Esophagus (tissue), 2 donors: ENCODE measurements at regions not wholly inside any gene's neighbourhood (a gene's known extent, or its start where the extent isn't known, plus 50 kb on each side); places are given as distances from the start of the nearest gene placed in this dataset.

Source experiments
- H3K27ac ChIP-seq, 2 donors: one replicate each; pipeline ENCODE4 v1.5.1; 2013; ENCODE audit warnings: low read depth in 2 of 2, mild to moderate bottlenecking in 2 of 2, inconsistent platforms in 1 of 2, low read length in 1 of 2, moderate library complexity in 1 of 2
- H3K27me3 ChIP-seq, 2 donors: one replicate each; pipeline ENCODE4 v1.6.1; 2013; ENCODE audit warnings: low read length in 2 of 2, control low read depth in 1 of 2, mild to moderate bottlenecking in 1 of 2; ENCODE audit not compliant: insufficient read depth in 2 of 2, control insufficient read depth in 1 of 2
- H3K36me3 ChIP-seq, 2 donors: one replicate each; pipeline ENCODE4 v1.6.1; 2013; ENCODE audit warnings: low read length in 1 of 2; ENCODE audit not compliant: control insufficient read depth in 2 of 2, insufficient read depth in 2 of 2
- H3K4me1 ChIP-seq, 2 donors: one replicate each; pipeline ENCODE4 v1.6.1; 2013; ENCODE audit warnings: low read length in 1 of 2; ENCODE audit not compliant: control insufficient read depth in 2 of 2, insufficient read depth in 2 of 2
- H3K4me3 ChIP-seq, 2 donors: one replicate each; pipeline ENCODE4 v1.5.1; 2013; ENCODE audit warnings: low read length in 2 of 2, mild to moderate bottlenecking in 2 of 2, low read depth in 1 of 2, moderate library complexity in 1 of 2
- H3K9me3 ChIP-seq, 2 donors: one replicate each; pipeline ENCODE4 v1.6.1; 2013; ENCODE audit warnings: mild to moderate bottlenecking in 2 of 2, low read depth in 1 of 2, low read length in 1 of 2, moderate library complexity in 1 of 2; ENCODE audit not compliant: control insufficient read depth in 2 of 2, insufficient read depth in 1 of 2
- WGBS, 2 donors: extraction: QIAGEN DNeasy Blood & Tissue Kit; methylation state at CpG; one replicate each; pipeline ENCODE4 v1.1.7; 2013; 5-methylcytosine and 5-hydroxymethylcytosine counted together
- donor health status: healthy with polysubstance abuse.
- donor health status: Bipolar disorder and iron deficiency.

GRCh38 chr4:181476508-181476890 is 766.7 kb upstream of the TENM3 start:
- no peaks in the 10 kb centered on the region for H3K36me3 ChIP-seq
- H3K9me3 ChIP-seq, result no peaks in the 10 kb centered on the region
- no peak overlapping the region for H3K4me3 ChIP-seq
- no peaks in the 10 kb centered on the region for H3K4me1 ChIP-seq
- WGBS, 2 donors, result 32 to 36% methylated on average over 2 of the region's 2 CpGs
- H3K27ac ChIP-seq, result no peak overlapping the region
- no peaks in the 10 kb centered on the region for H3K27me3 ChIP-seq

- H3K27ac ChIP-seq, result no peak overlapping the region
- no peak overlapping the region for H3K4me3 ChIP-seq
- H3K36me3 ChIP-seq, result no peaks in the 10 kb centered on the region
- no peaks in the 10 kb centered on the region for H3K4me1 ChIP-seq
- WGBS, 2 donors, result 54 to 55% methylated on average over 4 of the region's 4 CpGs
- H3K27me3 ChIP-seq, result no peaks in the 10 kb centered on the region
- no peaks in the 10 kb centered on the region for H3K9me3 ChIP-seq
Observed at GRCh38 chr4:181477591-181477990, 765.6 kb upstream of the TENM3 start.

GRCh38 chr4:181478656-181479055 is 764.5 kb upstream of the TENM3 start:
- H3K4me1 ChIP-seq, result no peaks in the 10 kb centered on the region
- H3K9me3 ChIP-seq, result no peaks in the 10 kb centered on the region
- H3K27ac ChIP-seq, result no peak overlapping the region
- H3K36me3 ChIP-seq, result no peaks in the 10 kb centered on the region
- 53 to 55% methylated on average over 3 of the region's 3 CpGs for WGBS, 2 donors
- H3K4me3 ChIP-seq, result no peak overlapping the region
- no peaks in the 10 kb centered on the region for H3K27me3 ChIP-seq

- Histone ChIP-seq H3K27ac (no peak overlapping the region), H3K9me3 (no peaks in the 10 kb centered on the region), H3K36me3 (no peaks in the 10 kb centered on the region), H3K4me1 (no peaks in the 10 kb centered on the region), H3K27me3 (no peaks in the 10 kb centered on the region), H3K4me3 (no peak overlapping the region)
- 71 to 78% methylated on average over 2 of the region's 2 CpGs for WGBS, 2 donors
Observed at GRCh38 chr4:181479141-181479540, 764.1 kb upstream of the TENM3 start.

GRCh38 chr4:181484396-181484795 is 758.8 kb upstream of the TENM3 start:
- H3K4me1 ChIP-seq, result no peaks in the 10 kb centered on the region
- no peaks in the 10 kb centered on the region for H3K27me3 ChIP-seq
- H3K4me3 ChIP-seq, result no peak overlapping the region
- H3K9me3 ChIP-seq, result no peaks in the 10 kb centered on the region
- no peak overlapping the region for H3K27ac ChIP-seq
- no peaks in the 10 kb centered on the region for H3K36me3 ChIP-seq
- 92 to 94% methylated on average over 1 of the region's 1 CpG for WGBS, 2 donors

- no peaks in the 10 kb centered on the region for H3K9me3 ChIP-seq
- no peak overlapping the region for H3K27ac ChIP-seq
- H3K36me3 ChIP-seq, result no peaks in the 10 kb centered on the region
- no peak overlapping the region for H3K4me3 ChIP-seq
- no peaks in the 10 kb centered on the region for H3K4me1 ChIP-seq
- H3K27me3 ChIP-seq, result no peaks in the 10 kb centered on the region
Observed at GRCh38 chr4:181488926-181489325, 754.3 kb upstream of the TENM3 start.

- Histone ChIP-seq H3K9me3 (no peaks in the 10 kb centered on the region), H3K27me3 (no peaks in the 10 kb centered on the region), H3K27ac (no peak overlapping the region), H3K36me3 (no peaks in the 10 kb centered on the region), H3K4me3 (no peak overlapping the region), H3K4me1 (no peaks in the 10 kb centered on the region)
- WGBS, 2 donors, result 81% methylated on average over 1 of the region's 1 CpG
Observed at GRCh38 chr4:181498148-181498547, 745.1 kb upstream of the TENM3 start.

GRCh38 chr4:181502611-181503010 is 740.6 kb upstream of the TENM3 start:
- no peak overlapping the region for H3K4me3 ChIP-seq
- WGBS, 2 donors, result 80 to 88% methylated on average over 8 of the region's 8 CpGs
- no peaks in the 10 kb centered on the region for H3K9me3 ChIP-seq
- no peaks in the 10 kb centered on the region for H3K36me3 ChIP-seq
- H3K4me1 ChIP-seq, result no peaks in the 10 kb centered on the region
- no peak overlapping the region for H3K27ac ChIP-seq
- H3K27me3 ChIP-seq, result no peaks in the 10 kb centered on the region

GRCh38 chr4:181503687-181504390 is 739.4 kb upstream of the TENM3 start:
- no peak overlapping the region for H3K4me3 ChIP-seq
- H3K9me3 ChIP-seq, result no peaks in the 10 kb centered on the region
- H3K4me1 ChIP-seq, result no peaks in the 10 kb centered on the region
- H3K27ac ChIP-seq, result no peak overlapping the region
- 68 to 74% methylated on average over 12 of the region's 12 CpGs for WGBS, 2 donors
- H3K36me3 ChIP-seq, result no peaks in the 10 kb centered on the region
- H3K27me3 ChIP-seq, result no peaks in the 10 kb centered on the region

- WGBS, 2 donors, result 56 to 66% methylated on average over 6 of the region's 6 CpGs
- no peaks in the 10 kb centered on the region for H3K27me3 ChIP-seq
- no peaks in the 10 kb centered on the region for H3K36me3 ChIP-seq
- H3K4me1 ChIP-seq, result no peaks in the 10 kb centered on the region
- H3K9me3 ChIP-seq, result no peaks in the 10 kb centered on the region
- H3K4me3 ChIP-seq, result no peak overlapping the region
- no peak overlapping the region for H3K27ac ChIP-seq
Observed at GRCh38 chr4:181504924-181505323, 738.3 kb upstream of the TENM3 start.
